Right lobe of liver (tissue), 4 donors: ENCODE measurements at regions not wholly inside any gene's neighbourhood (a gene's known extent, or its start where the extent isn't known, plus 50 kb on each side); places are given as distances from the start of the nearest gene placed in this dataset.

ENCODE experiments used
- POLR2A ChIP-seq: fragments of 450-650 bp; IDR thresholded peaks from one replicate; pipeline ENCODE4 v1.6.1; 2017; ENCODE audit warnings: antibody characterized with exemption, mild to moderate bottlenecking
- TF ChIP-seq, protein P1 (sequence below), 4 donors: fragments of 200-600 bp in 3 of 4; fragments of 450-650 bp in 1 of 4; IDR thresholded peaks; one replicate each; pipeline versions ENCODE4 v1.5.1 to v1.8.0; 2016 to 2022; ENCODE audit warnings: antibody characterized with exemption in 4 of 4, mild to moderate bottlenecking in 2 of 4
- donor health status: DM: no; HTN: no; CAD: no.
- donor health status: DM: no; HTN: no; CAD: no.
- donor health status: DM: no; HTN: yes; CAD: no.

- TF ChIP-seq, protein P1, sequence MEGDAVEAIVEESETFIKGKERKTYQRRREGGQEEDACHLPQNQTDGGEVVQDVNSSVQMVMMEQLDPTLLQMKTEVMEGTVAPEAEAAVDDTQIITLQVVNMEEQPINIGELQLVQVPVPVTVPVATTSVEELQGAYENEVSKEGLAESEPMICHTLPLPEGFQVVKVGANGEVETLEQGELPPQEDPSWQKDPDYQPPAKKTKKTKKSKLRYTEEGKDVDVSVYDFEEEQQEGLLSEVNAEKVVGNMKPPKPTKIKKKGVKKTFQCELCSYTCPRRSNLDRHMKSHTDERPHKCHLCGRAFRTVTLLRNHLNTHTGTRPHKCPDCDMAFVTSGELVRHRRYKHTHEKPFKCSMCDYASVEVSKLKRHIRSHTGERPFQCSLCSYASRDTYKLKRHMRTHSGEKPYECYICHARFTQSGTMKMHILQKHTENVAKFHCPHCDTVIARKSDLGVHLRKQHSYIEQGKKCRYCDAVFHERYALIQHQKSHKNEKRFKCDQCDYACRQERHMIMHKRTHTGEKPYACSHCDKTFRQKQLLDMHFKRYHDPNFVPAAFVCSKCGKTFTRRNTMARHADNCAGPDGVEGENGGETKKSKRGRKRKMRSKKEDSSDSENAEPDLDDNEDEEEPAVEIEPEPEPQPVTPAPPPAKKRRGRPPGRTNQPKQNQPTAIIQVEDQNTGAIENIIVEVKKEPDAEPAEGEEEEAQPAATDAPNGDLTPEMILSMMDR (IDR thresholded peaks at IDR 0.05) = no peak
- TF ChIP-seq POLR2A = no peak
Measured at GRCh38 chr18:10213526-10213925, 240.9 kb upstream of the APCDD1 start.
